Central memory CD8-positive, alpha-beta T cell (primary cell): ENCODE measurements at regions not wholly inside any gene's neighbourhood (a gene's known extent, or its start where the extent isn't known, plus 50 kb on each side); places are given as distances from the start of the nearest gene placed in this dataset.

Experiments used
- ATAC-seq: fragments of 150-1000 bp; cut with Tn5 transposase; replicated peaks from 2 replicates; pipeline ENCODE4 v1.10.0; 2022; ENCODE audit warnings: mild to moderate bottlenecking, moderate FRiP score, moderate number of reproducible peaks; ENCODE audit not compliant: poor library complexity, severe bottlenecking; ENCODE audit errors: extremely low read depth
- DNase-seq, 2 donors: peaks; one replicate each; pipeline ENCODE4 v3.0.0; 2021; ENCODE audit warnings: low spot score in 2 of 2
- H3K27ac Mint-ChIP-seq: one replicate; pipeline ENCODE4 v1.8.0; 2022; ENCODE audit warnings: low read depth, mild to moderate bottlenecking, moderate library complexity, mixed read lengths
- H3K27me3 Mint-ChIP-seq: one replicate; pipeline ENCODE4 v1.8.0; 2022; ENCODE audit warnings: mixed read lengths
- H3K36me3 Mint-ChIP-seq: one replicate; pipeline ENCODE4 v1.8.0; 2022; ENCODE audit warnings: mild to moderate bottlenecking, moderate library complexity, mixed read lengths; ENCODE audit not compliant: insufficient read depth
- H3K4me1 Mint-ChIP-seq: one replicate; pipeline ENCODE4 v1.8.0; 2022; ENCODE audit warnings: mixed read lengths
- H3K4me3 Mint-ChIP-seq: one replicate; pipeline ENCODE4 v1.8.0; 2022; ENCODE audit warnings: mild to moderate bottlenecking, moderate library complexity, mixed read lengths
- H3K9me3 Mint-ChIP-seq: one replicate; pipeline ENCODE4 v1.8.0; 2022; ENCODE audit warnings: mixed read lengths

- DNase-seq (no peak), ATAC-seq (no peak)
- peaks cover 6% of the 10 kb centered on the region for H3K4me1 Mint-ChIP-seq
- H3K4me3 Mint-ChIP-seq, result no peak overlapping the region
- H3K9me3 Mint-ChIP-seq, result no peaks in the 10 kb centered on the region
- peaks cover 24% of the 10 kb centered on the region for H3K27me3 Mint-ChIP-seq
- H3K36me3 Mint-ChIP-seq, result no peaks in the 10 kb centered on the region
- no peak overlapping the region for H3K27ac Mint-ChIP-seq
These were observed 103.4 kb downstream of the QRFPR start for GRCh38 chr4:121277194-121278105.

- H3K27me3 Mint-ChIP-seq, result peaks cover 9% of the 10 kb centered on the region
These were observed 107.6 kb downstream of the QRFPR start for GRCh38 chr4:121273191-121273590.

GRCh38 chr4:121272526-121272925, 108.3 kb downstream of the QRFPR start:
- Mint-ChIP-seq H3K27ac (no peak overlapping the region), H3K36me3 (no peaks in the 10 kb centered on the region), H3K4me3 (no peak overlapping the region), H3K4me1 (peaks cover 6% of the 10 kb centered on the region), H3K27me3 (peaks cover 4% of the 10 kb centered on the region), H3K9me3 (no peaks in the 10 kb centered on the region)
- DNase-seq (no peak), ATAC-seq (no peak)

More at GRCh38 chr4:121273191-121273590, 107.6 kb downstream of the QRFPR start:
- no peaks in the 10 kb centered on the region for H3K9me3 Mint-ChIP-seq
- no peak overlapping the region for H3K27ac Mint-ChIP-seq
- ATAC-seq, result no peak
- no peaks in the 10 kb centered on the region for H3K36me3 Mint-ChIP-seq
- no peak overlapping the region for H3K4me3 Mint-ChIP-seq
- peaks cover 6% of the 10 kb centered on the region for H3K4me1 Mint-ChIP-seq
- DNase-seq, result no peak

- H3K36me3 Mint-ChIP-seq, result no peaks in the 10 kb centered on the region
- no peak for ATAC-seq
- DNase-seq, result no peak
- H3K4me3 Mint-ChIP-seq, result no peak overlapping the region
- H3K9me3 Mint-ChIP-seq, result no peaks in the 10 kb centered on the region
- H3K27ac Mint-ChIP-seq, result no peak overlapping the region
- no peaks in the 10 kb centered on the region for H3K27me3 Mint-ChIP-seq
- peaks cover 6% of the 10 kb centered on the region for H3K4me1 Mint-ChIP-seq
These were observed 106.3 kb upstream of the TNIP3 start for GRCh38 chr4:121270389-121270788.

GRCh38 chr4:121269001-121269400, 104.9 kb upstream of the TNIP3 start:
- Mint-ChIP-seq H3K4me1 (peaks cover 12% of the 10 kb centered on the region), H3K4me3 (no peak overlapping the region), H3K9me3 (no peaks in the 10 kb centered on the region), H3K27me3 (no peaks in the 10 kb centered on the region), H3K36me3 (no peaks in the 10 kb centered on the region), H3K27ac (no peak overlapping the region)
- ATAC-seq, result no peak
- DNase-seq, result no peak

GRCh38 chr4:121266982-121267381, 102.9 kb upstream of the TNIP3 start:
- ATAC-seq (no peak), DNase-seq (no peak)
- Mint-ChIP-seq H3K27me3 (no peaks in the 10 kb centered on the region), H3K36me3 (no peaks in the 10 kb centered on the region), H3K27ac (no peak overlapping the region), H3K9me3 (no peaks in the 10 kb centered on the region), H3K4me3 (no peak overlapping the region), H3K4me1 (peaks cover 6% of the 10 kb centered on the region)

GRCh38 chr4:121256887-121257466, 92.9 kb upstream of the TNIP3 start:
- ATAC-seq (no peak), DNase-seq (no peak)
- no peaks in the 10 kb centered on the region for H3K27me3 Mint-ChIP-seq
- peaks cover 14% of the 10 kb centered on the region for H3K36me3 Mint-ChIP-seq
- peaks cover 50% of the 10 kb centered on the region for H3K4me1 Mint-ChIP-seq
- no peak overlapping the region for H3K4me3 Mint-ChIP-seq
- H3K9me3 Mint-ChIP-seq, result no peaks in the 10 kb centered on the region
- peak overlapping the region; percentile 99 for H3K27ac Mint-ChIP-seq

GRCh38 chr4:121255986-121256750, 92.0 kb upstream of the TNIP3 start:
- Mint-ChIP-seq H3K27me3 (no peaks in the 10 kb centered on the region), H3K9me3 (no peaks in the 10 kb centered on the region), H3K4me3 (peak overlapping the region; percentile 61), H3K27ac (peak overlapping the region; percentile 99), H3K36me3 (peaks cover 14% of the 10 kb centered on the region), H3K4me1 (peaks cover 55% of the 10 kb centered on the region)
- peak in 1 of 2 donors; percentile 37 for DNase-seq
- peak; percentile 48 for ATAC-seq

- Mint-ChIP-seq H3K4me3 (peak overlapping the region; percentile 43), H3K27ac (peak overlapping the region; percentile 99), H3K4me1 (peaks cover 64% of the 10 kb centered on the region), H3K9me3 (no peaks in the 10 kb centered on the region), H3K27me3 (no peaks in the 10 kb centered on the region), H3K36me3 (peaks cover 14% of the 10 kb centered on the region)
- ATAC-seq (peak; percentile 83), DNase-seq (peak; percentile 21 to 63)
These were observed 89.8 kb upstream of the TNIP3 start for GRCh38 chr4:121253961-121254360.

- Mint-ChIP-seq H3K9me3 (no peaks in the 10 kb centered on the region), H3K4me1 (peaks cover 64% of the 10 kb centered on the region), H3K4me3 (peak overlapping the region; percentile 30), H3K27me3 (no peaks in the 10 kb centered on the region), H3K27ac (peak overlapping the region; percentile 99), H3K36me3 (peaks cover 14% of the 10 kb centered on the region)
- ATAC-seq, result no peak
- peak; percentile 22 to 30 for DNase-seq
These were observed 88.2 kb upstream of the TNIP3 start for GRCh38 chr4:121252224-121252806.

GRCh38 chr4:121248747-121249146, 84.6 kb upstream of the TNIP3 start:
- Mint-ChIP-seq H3K27me3 (no peaks in the 10 kb centered on the region), H3K4me1 (peaks cover 36% of the 10 kb centered on the region), H3K27ac (no peak overlapping the region), H3K9me3 (no peaks in the 10 kb centered on the region), H3K4me3 (no peak overlapping the region), H3K36me3 (peaks cover 2% of the 10 kb centered on the region)
- ATAC-seq, result no peak
- DNase-seq, result no peak

- Mint-ChIP-seq H3K27me3 (no peaks in the 10 kb centered on the region), H3K27ac (no peak overlapping the region), H3K36me3 (no peaks in the 10 kb centered on the region), H3K4me3 (no peak overlapping the region), H3K9me3 (no peaks in the 10 kb centered on the region), H3K4me1 (peaks cover 29% of the 10 kb centered on the region)
- DNase-seq (no peak), ATAC-seq (no peak)
These were observed 82.6 kb upstream of the TNIP3 start for GRCh38 chr4:121246698-121247097.
